Type B pancreatic cell (in vitro differentiated cells): ENCODE measurements at regions not wholly inside any gene's neighbourhood (a gene's known extent, or its start where the extent isn't known, plus 50 kb on each side); places are given as distances from the start of the nearest gene placed in this dataset.

Source experiments
- DNase-seq: peaks from one replicate; pipeline ENCODE4 v3.0.0; 2021; ENCODE audit warnings: mixed read lengths; ENCODE audit not compliant: unreplicated experiment; ENCODE audit errors: extremely low spot score
- H3K27ac Mint-ChIP-seq: 2 replicates; pipeline ENCODE4 v1.8.0; 2021; ENCODE audit warnings: mild to moderate bottlenecking, mixed read lengths
- H3K27me3 Mint-ChIP-seq: 2 replicates; pipeline ENCODE4 v1.8.0; 2021; ENCODE audit warnings: mixed read lengths
- H3K36me3 Mint-ChIP-seq: 2 replicates; pipeline ENCODE4 v1.8.0; 2021; ENCODE audit warnings: mixed read lengths
- H3K4me1 Mint-ChIP-seq: one replicate; pipeline ENCODE4 v1.8.0; 2021; ENCODE audit warnings: mixed read lengths; ENCODE audit not compliant: unreplicated experiment
- H3K4me3 Mint-ChIP-seq: 2 replicates; pipeline ENCODE4 v1.8.0; 2021; ENCODE audit warnings: mild to moderate bottlenecking, mixed read lengths
- H3K9me3 Mint-ChIP-seq: 2 replicates; pipeline ENCODE4 v1.8.0; 2021; ENCODE audit warnings: mixed read lengths
- TF ChIP-seq, protein P1 (sequence below): fragments of 200-600 bp; sonication (generic); conservative IDR thresholded peaks from 2 replicates; pipeline ENCODE4 v1.5.0; 2021; ENCODE audit warnings: antibody characterized with exemption, mild to moderate bottlenecking

DNA sequence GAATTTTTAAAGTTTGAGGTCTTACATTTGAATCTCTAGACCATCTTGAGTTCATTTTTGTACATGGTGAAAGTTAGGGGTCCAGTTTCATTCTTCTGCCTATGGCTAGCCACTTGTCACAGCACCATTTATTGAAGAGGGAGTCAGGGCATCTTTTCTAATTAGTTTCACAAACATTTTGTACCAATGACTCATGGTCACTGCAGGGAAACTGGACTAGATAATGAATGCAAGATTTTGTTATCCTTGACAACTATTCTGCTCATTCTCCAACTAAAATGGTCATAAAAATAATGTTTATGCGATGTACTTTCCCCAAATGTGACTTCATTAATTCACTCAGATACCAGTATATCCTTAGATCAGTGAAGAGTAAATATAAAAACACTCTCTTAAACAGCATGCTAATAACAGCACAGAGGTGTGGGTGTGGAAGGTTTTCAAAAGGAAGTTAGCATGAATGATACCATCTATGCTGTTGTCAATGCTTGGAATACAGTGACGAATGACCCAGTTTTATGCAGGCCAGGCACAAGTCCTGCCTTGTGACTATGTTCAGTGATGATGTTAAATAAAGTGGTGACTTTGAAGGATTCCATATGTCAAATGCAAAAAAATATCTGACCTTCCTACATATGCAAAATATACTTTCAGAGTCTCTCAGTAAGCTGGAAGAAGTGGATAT, 314.9 kb upstream of the TMCO5A start:
- DNase-seq: no peak
- Mint-ChIP-seq H3K4me1 (no peaks in the 10 kb centered on the region), H3K27ac (no peak overlapping the region), H3K4me3 (no peak overlapping the region), H3K9me3 (peaks cover 8% of the 10 kb centered on the region), H3K36me3 (no peaks in the 10 kb centered on the region), H3K27me3 (no peaks in the 10 kb centered on the region)
- TF ChIP-seq, protein P1, sequence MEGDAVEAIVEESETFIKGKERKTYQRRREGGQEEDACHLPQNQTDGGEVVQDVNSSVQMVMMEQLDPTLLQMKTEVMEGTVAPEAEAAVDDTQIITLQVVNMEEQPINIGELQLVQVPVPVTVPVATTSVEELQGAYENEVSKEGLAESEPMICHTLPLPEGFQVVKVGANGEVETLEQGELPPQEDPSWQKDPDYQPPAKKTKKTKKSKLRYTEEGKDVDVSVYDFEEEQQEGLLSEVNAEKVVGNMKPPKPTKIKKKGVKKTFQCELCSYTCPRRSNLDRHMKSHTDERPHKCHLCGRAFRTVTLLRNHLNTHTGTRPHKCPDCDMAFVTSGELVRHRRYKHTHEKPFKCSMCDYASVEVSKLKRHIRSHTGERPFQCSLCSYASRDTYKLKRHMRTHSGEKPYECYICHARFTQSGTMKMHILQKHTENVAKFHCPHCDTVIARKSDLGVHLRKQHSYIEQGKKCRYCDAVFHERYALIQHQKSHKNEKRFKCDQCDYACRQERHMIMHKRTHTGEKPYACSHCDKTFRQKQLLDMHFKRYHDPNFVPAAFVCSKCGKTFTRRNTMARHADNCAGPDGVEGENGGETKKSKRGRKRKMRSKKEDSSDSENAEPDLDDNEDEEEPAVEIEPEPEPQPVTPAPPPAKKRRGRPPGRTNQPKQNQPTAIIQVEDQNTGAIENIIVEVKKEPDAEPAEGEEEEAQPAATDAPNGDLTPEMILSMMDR: no peak

DNA sequence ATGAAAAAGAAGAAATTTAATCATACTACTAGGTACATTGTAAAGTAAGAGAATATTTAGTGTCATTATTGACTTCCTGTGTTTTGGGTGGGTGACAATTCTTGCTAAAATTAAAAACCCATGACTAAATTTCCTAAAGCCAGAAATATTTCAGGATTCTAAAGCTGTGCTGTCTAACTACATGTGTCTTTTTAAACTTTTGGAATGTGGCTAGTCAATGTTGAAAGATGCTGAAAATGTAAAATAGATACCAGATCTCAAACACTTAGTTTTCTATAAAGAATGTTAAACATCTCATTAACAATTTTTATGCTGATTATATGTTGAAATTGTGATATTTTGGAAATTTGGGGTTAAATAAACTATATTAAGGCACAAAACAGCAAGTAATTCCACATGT, 308.9 kb upstream of the TMCO5A start:
- no peaks in the 10 kb centered on the region for H3K4me1 Mint-ChIP-seq
- H3K9me3 Mint-ChIP-seq: no peaks in the 10 kb centered on the region
- H3K4me3 Mint-ChIP-seq: no peak overlapping the region
- no peak for DNase-seq
- H3K36me3 Mint-ChIP-seq: no peaks in the 10 kb centered on the region
- H3K27me3 Mint-ChIP-seq: no peaks in the 10 kb centered on the region
- H3K27ac Mint-ChIP-seq: no peak overlapping the region
- TF ChIP-seq, protein P1: no peak

DNA sequence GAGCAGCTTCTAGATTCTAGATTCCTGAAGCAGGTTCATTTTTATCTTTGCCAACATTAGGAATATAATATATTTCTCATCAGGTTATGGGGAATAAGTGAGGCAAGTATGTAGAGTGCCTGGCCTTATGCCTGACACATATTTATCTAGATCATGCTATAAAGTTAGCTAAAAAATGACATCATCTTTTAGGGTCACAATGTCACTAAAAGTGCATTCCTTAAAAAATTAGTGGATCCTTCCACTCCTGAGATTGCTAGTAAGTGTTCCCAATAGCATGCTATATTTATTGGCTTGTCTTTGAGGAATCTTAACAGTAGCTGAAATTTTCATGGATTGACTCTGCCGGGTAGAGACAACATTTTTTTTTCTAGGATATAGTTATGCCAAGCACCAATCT, 305.9 kb upstream of the TMCO5A start:
- Mint-ChIP-seq H3K27me3 (no peaks in the 10 kb centered on the region), H3K4me3 (no peak overlapping the region), H3K27ac (no peak overlapping the region), H3K4me1 (no peaks in the 10 kb centered on the region), H3K36me3 (no peaks in the 10 kb centered on the region), H3K9me3 (no peaks in the 10 kb centered on the region)
- TF ChIP-seq, protein P1: no peak
- DNase-seq: no peak

DNA sequence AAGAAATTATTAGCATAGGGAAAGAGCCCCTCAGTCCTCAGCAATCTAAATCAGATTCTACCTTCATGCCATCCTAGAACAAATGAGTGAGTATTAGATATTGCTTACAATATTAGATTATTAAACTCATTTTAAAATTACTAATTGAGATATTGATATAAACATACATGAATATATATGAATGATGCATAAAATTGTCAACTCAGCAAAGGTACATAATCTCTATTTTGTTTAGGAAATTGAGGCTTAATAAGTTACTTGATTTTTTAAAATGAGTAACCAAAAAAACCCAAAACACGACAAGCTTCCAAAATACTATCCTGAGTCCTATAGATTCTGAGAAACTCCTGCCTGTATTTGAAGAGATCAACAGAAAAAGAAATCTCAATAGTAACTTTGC, 297.7 kb upstream of the TMCO5A start:
- H3K27ac Mint-ChIP-seq: no peak overlapping the region
- no peaks in the 10 kb centered on the region for H3K36me3 Mint-ChIP-seq
- H3K4me3 Mint-ChIP-seq: no peak overlapping the region
- H3K4me1 Mint-ChIP-seq: no peaks in the 10 kb centered on the region
- no peak for DNase-seq
- TF ChIP-seq, protein P1: no peak
- no peaks in the 10 kb centered on the region for H3K27me3 Mint-ChIP-seq
- no peaks in the 10 kb centered on the region for H3K9me3 Mint-ChIP-seq

DNA sequence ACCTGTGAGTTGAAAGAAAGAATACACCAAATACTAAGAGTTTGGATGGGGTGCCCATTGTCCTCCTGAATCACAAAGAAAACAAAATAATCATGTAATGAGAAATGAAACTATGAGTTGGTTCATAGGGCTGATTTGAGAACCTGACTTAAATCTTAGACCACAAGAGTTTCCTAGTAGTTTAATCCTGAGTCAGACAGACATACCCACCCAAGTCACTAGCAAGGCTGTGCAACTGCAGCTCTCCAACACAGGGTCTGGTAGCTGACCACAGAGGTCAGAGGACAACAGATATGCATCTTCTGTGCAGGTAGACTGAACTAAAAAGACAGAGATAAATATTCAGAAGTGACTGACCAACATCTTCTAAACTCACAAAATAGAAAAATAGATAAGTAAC, 296.3 kb upstream of the TMCO5A start:
- Mint-ChIP-seq H3K4me1 (no peaks in the 10 kb centered on the region), H3K36me3 (no peaks in the 10 kb centered on the region)

More for the DNA sequence above, 296.3 kb upstream of the TMCO5A start:
- no peaks in the 10 kb centered on the region for H3K9me3 Mint-ChIP-seq
- H3K27ac Mint-ChIP-seq: no peak overlapping the region
- TF ChIP-seq, protein P1: no peak
- DNase-seq: no peak
- H3K4me3 Mint-ChIP-seq: no peak overlapping the region
- no peaks in the 10 kb centered on the region for H3K27me3 Mint-ChIP-seq
